Panc1 (cell line): ENCODE measurements at regions not wholly inside any gene's neighbourhood (a gene's known extent, or its start where the extent isn't known, plus 50 kb on each side); places are given as distances from the start of the nearest gene placed in this dataset.

Source experiments
- ATAC-seq: fragments of 200-7000 bp; cut with Tn5 transposase; 2 replicates; pipeline ENCODE4 v1.9.1; 2020; ENCODE audit warnings: mild to moderate bottlenecking, moderate library complexity
- BruUV-seq: library from RNA; stranded (reverse); fragments of 400-500 nt; replicated peaks from 2 replicates; lab custom pipeline; 2021; lab: Mats Ljungman, UMichigan
- CTCF ChIA-PET: fragments of 300-600 bp; sonication (Branson Sonifier 250); formaldehyde crosslinking; loops from one replicate; lab custom pipeline; 2022; ENCODE audit warnings: antibody characterized with exemption; lab: Charles Lee
- POLR2A ChIA-PET: fragments of 300-600 bp; sonication (Branson Sonifier 250); formaldehyde crosslinking; loops from one replicate; lab custom pipeline; 2022; ENCODE audit warnings: antibody characterized with exemption; lab: Charles Lee
- DNase-seq: peaks from one replicate; pipeline ENCODE4 v3.0.0-alpha.2; 2010; ENCODE audit warnings: low read depth, low spot score
- H3K27ac ChIP-seq: 2 replicates; pipeline ENCODE4 v1.5.1; 2011; ENCODE audit warnings: mild to moderate bottlenecking, low read length, inconsistent platforms
- H3K27me3 ChIP-seq: fragments of 200-500 bp; sonication (Bioruptor generic); 2 replicates; pipeline ENCODE4 v1.6.0; 2014; ENCODE audit warnings: low read length, inconsistent platforms; ENCODE audit not compliant: control insufficient read depth, insufficient read depth
- H3K36me3 ChIP-seq: fragments of 200-500 bp; sonication (Bioruptor generic); 2 replicates; pipeline ENCODE4 v1.5.1; 2014; ENCODE audit warnings: inconsistent platforms, mild to moderate bottlenecking, low read length, moderate library complexity; ENCODE audit not compliant: control insufficient read depth, insufficient read depth
- H3K4me1 ChIP-seq: 2 replicates; pipeline ENCODE4 v1.5.1; 2011; ENCODE audit warnings: inconsistent platforms, mild to moderate bottlenecking, low read length, moderate library complexity; ENCODE audit not compliant: control insufficient read depth, insufficient read depth
- H3K4me3 ChIP-seq, 2 experiments: 2 replicates each; pipeline ENCODE4 v1.5.1; 2011 to 2012; ENCODE audit warnings: low read depth in 2 of 2, low read length in 2 of 2, mild to moderate bottlenecking in 2 of 2, inconsistent platforms in 1 of 2, moderate library complexity in 1 of 2
- H3K9me3 ChIP-seq: fragments of 200-500 bp; sonication (Bioruptor generic); 2 replicates; pipeline ENCODE4 v1.5.1; 2014; ENCODE audit warnings: low read depth, mild to moderate bottlenecking, inconsistent platforms, low read length, moderate library complexity; ENCODE audit not compliant: control insufficient read depth, insufficient read depth
- POLR2AphosphoS5 ChIP-seq: IDR thresholded peaks from 2 replicates; pipeline ENCODE4 v1.6.1; 2012; ENCODE audit warnings: mild to moderate bottlenecking, low read depth, low read length, moderate library complexity
- SIN3A ChIP-seq: IDR thresholded peaks from 2 replicates; pipeline ENCODE4 v1.6.1; 2012; ENCODE audit warnings: low read depth, mild to moderate bottlenecking, low read length, moderate library complexity, borderline replicate concordance; ENCODE audit not compliant: insufficient read depth
- TCF7L2 ChIP-seq: IDR thresholded peaks from 2 replicates; pipeline ENCODE4 v1.6.1; 2011; ENCODE audit warnings: mild to moderate bottlenecking, low read depth, low read length, inconsistent platforms
- in situ Hi-C: cut with HindIII; loops from 2 replicates; pipeline ENCODE4 v1.10.0; 2016; ENCODE audit warnings: low sequenced_read_pairs, low pct_unique_long_range_greater_than_20kb
- intact Hi-C: fragments of 100-400 bp; cut with micrococcal nuclease; formaldehyde crosslinking; loops from one replicate; pipeline ENCODE4 v1.10.0; 2022; ENCODE audit not compliant: unreplicated experiment
- TF ChIP-seq, protein P1 (sequence below): fragments of 450-650 bp; IDR thresholded peaks from 2 replicates; pipeline ENCODE4 v1.5.1; 2017; ENCODE audit warnings: mild to moderate bottlenecking
- TF ChIP-seq, protein P2 (sequence below), 2 experiments: IDR thresholded peaks; 2 replicates each; pipeline ENCODE4 v1.6.1; 2011 to 2012; ENCODE audit warnings: low read depth in 2 of 2, control low read depth in 1 of 2, low read length in 1 of 2, mild to moderate bottlenecking in 1 of 2, moderate library complexity in 1 of 2; ENCODE audit not compliant: insufficient read depth in 1 of 2

DNA sequence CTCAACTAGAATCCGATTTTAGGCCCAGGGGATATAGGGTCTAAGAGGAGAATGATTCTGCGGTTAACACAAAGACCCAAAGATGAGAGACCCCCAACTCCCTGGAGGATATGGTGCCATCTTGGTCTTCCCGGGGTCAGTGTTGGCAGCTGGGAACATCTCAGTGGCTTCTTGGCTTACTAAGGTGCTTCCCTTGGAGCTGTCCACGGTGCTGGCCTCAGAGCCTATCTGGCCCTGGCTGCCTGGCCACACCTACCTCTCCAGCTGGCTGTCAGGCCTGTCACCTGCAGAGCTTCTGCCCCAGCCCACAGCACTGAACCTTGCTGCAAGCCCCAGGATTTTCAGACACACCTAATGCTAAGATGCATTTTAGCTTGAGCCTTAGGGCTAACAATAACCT, 70.7 kb upstream of the THY1 start:
- in situ Hi-C loops = no loop called here
- H3K36me3 ChIP-seq = no peaks in the 10 kb centered on the region
- CTCF ChIA-PET = no interaction called here
- TF ChIP-seq, protein P1, sequence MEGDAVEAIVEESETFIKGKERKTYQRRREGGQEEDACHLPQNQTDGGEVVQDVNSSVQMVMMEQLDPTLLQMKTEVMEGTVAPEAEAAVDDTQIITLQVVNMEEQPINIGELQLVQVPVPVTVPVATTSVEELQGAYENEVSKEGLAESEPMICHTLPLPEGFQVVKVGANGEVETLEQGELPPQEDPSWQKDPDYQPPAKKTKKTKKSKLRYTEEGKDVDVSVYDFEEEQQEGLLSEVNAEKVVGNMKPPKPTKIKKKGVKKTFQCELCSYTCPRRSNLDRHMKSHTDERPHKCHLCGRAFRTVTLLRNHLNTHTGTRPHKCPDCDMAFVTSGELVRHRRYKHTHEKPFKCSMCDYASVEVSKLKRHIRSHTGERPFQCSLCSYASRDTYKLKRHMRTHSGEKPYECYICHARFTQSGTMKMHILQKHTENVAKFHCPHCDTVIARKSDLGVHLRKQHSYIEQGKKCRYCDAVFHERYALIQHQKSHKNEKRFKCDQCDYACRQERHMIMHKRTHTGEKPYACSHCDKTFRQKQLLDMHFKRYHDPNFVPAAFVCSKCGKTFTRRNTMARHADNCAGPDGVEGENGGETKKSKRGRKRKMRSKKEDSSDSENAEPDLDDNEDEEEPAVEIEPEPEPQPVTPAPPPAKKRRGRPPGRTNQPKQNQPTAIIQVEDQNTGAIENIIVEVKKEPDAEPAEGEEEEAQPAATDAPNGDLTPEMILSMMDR = no peak
- TF ChIP-seq, protein P2, sequence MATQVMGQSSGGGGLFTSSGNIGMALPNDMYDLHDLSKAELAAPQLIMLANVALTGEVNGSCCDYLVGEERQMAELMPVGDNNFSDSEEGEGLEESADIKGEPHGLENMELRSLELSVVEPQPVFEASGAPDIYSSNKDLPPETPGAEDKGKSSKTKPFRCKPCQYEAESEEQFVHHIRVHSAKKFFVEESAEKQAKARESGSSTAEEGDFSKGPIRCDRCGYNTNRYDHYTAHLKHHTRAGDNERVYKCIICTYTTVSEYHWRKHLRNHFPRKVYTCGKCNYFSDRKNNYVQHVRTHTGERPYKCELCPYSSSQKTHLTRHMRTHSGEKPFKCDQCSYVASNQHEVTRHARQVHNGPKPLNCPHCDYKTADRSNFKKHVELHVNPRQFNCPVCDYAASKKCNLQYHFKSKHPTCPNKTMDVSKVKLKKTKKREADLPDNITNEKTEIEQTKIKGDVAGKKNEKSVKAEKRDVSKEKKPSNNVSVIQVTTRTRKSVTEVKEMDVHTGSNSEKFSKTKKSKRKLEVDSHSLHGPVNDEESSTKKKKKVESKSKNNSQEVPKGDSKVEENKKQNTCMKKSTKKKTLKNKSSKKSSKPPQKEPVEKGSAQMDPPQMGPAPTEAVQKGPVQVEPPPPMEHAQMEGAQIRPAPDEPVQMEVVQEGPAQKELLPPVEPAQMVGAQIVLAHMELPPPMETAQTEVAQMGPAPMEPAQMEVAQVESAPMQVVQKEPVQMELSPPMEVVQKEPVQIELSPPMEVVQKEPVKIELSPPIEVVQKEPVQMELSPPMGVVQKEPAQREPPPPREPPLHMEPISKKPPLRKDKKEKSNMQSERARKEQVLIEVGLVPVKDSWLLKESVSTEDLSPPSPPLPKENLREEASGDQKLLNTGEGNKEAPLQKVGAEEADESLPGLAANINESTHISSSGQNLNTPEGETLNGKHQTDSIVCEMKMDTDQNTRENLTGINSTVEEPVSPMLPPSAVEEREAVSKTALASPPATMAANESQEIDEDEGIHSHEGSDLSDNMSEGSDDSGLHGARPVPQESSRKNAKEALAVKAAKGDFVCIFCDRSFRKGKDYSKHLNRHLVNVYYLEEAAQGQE (IDR thresholded peaks at IDR 0.05; ENCODE audit: insufficient read depth in 1 of 2, low read depth in 2 of 2, low read length in 1 of 2) = peak; percentile 88 to 95
- POLR2A ChIA-PET = no interaction called here
- BruUV-seq = no TSS peak
- DNase-seq (no peak), ATAC-seq (no peak)
- no peaks in the 10 kb centered on the region; the same call in 1 of the 2 replicates for H3K27me3 ChIP-seq
- no peaks in the 10 kb centered on the region for H3K4me1 ChIP-seq
- intact Hi-C loops = no loop called here
- H3K4me3 ChIP-seq = no peak overlapping the region
- no peak overlapping the region for H3K27ac ChIP-seq
- H3K9me3 ChIP-seq = no peaks in the 10 kb centered on the region

DNA sequence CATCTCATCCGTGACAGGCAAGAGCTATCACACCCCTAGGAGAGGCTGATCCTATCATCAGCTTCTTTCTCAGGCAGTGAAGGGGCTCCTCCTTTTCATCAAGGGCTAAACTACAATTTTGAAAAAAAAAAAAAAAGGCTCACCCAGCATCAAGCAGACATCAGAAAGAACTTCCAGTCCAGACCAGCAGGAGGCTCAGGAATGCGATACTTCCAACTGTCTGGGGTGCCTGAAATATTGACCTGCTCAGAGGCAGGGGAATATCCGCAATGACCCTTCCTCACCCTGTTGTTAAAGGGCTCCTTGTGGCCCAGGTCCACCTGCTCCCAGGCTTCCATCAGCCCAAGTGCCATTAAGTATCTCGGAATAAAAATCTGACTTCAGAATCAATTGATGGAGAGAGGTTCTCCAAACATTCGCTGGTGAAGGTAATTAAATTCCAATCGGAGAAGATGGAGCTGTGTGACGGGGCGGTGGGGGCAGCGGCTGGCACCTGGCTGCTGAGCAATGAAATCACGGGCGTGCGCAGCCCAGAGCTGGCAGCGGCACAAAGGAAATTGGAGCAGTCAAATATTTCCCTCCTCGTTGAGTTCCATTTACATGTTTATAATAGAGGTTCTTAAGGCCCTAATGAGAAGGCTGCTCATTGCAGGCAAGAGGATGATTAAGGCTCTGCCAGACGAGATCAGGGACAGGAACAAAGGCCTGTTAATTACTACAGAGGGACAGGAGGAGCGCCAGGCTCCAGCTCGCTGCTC, 69.0 kb upstream of the THY1 start:
- CTCF ChIA-PET = interaction anchor here (0.6 to 0.7 kb wide), 3 partner anchors 9 to 905 kb away, joined by 3 to 4 read pairs (median 3); no protein-coding TSS in a partner anchor
- TF ChIP-seq TCF7L2 = no peak
- TF ChIP-seq, protein P2 (IDR thresholded peaks at IDR 0.05; ENCODE audit: insufficient read depth in 1 of 2, low read depth in 2 of 2, low read length in 1 of 2) = no peak
- TF ChIP-seq, protein P1 = no peak; the same call in 1 of the 2 replicates
- no peak for TF ChIP-seq SIN3A
- TF ChIP-seq POLR2AphosphoS5 = no peak
- ATAC-seq (peak; percentile 73), DNase-seq (no peak)
- intact Hi-C loops = no loop called here
- no peaks in the 10 kb centered on the region for H3K36me3 ChIP-seq
- in situ Hi-C loops = no loop called here
- H3K4me1 ChIP-seq = no peaks in the 10 kb centered on the region
- no TSS peak for BruUV-seq
- no peak overlapping the region for H3K27ac ChIP-seq
- H3K27me3 ChIP-seq = peaks cover 2% of the 10 kb centered on the region
- H3K4me3 ChIP-seq = no peak overlapping the region
- POLR2A ChIA-PET = no interaction called here
- H3K9me3 ChIP-seq = no peaks in the 10 kb centered on the region
